SKM-1 (cell line): ENCODE measurements at regions not wholly inside any gene's neighbourhood (a gene's known extent, or its start where the extent isn't known, plus 50 kb on each side); places are given as distances from the start of the nearest gene placed in this dataset.
A peak's percentile ranks its signal among the peaks of the same experiment; 100 is the strongest.

Experiments used
- DNase-seq: peaks from one replicate; lab custom pipeline; 2025; ENCODE audit not compliant: unreplicated experiment; lab: John Stamatoyannopoulos, UW

DNA sequence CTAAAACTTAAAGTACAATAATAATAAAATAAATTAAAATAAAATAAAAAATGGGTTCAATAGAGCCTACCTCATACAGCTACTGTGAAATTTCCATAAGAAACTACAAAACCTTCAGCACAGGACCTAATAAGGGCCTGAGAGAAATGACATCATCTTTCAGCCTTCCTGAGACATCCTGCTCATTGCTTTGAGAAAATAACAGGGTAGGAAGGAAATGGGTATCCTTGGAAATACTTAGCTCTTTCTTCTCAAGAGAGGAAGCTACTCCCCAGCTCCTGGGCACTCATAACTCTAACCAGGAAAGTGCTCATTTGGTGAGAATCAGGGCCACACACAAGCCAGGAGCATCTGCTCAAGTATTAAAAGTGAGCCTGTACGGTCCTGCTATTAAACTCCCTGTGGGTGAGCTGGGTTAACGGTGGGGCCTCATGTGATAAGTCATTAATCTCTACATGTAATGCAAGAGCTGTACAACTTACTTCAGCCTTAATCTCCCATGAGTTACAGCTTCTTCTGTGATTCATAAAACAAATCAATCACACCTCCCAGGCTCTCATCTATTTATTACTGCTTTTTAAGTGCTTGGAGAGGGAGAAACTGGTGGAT is 141.4 kb downstream of the MAFB start:
- DNase-seq = no peak

DNA sequence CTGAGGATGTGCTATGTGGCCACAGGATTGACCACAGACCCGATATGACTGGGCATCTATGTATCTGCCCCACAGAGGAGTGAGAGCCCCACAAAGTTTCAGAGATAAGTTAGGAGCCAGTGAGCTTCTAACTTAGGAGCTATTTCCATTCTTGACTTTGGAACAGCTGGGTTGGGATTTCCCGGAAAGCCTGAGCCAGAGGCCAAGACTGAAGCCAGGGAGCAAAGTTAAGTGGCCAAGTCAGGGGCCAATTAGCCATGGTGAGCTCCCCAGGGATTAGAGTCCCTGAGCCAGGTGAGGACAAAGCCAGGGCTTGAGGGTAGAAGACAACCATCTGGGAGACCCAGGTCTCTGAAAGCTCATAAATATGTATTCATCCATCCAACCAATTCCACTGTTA is 143.6 kb downstream of the MAFB start:
- no peak for DNase-seq

DNA sequence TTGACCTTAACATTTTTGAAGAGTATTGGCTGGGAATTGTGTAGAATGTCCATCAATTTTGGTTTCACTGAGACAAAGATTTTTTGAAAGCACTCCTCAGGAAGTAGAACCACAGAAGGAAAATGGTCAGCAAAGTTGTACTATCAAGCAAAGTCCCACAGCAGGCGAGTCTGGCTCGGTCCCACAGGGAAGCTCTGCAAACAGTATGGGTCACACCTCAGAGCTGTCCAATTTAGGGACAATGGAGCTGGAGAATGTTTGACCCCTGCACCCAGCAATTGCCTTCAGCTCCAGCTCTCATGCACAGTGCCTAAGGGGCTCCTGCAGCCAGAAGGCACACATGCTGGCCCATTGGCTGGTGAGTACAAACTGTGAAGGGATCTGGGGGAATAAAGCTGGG is 147.0 kb downstream of the MAFB start:
- no peak for DNase-seq

DNA sequence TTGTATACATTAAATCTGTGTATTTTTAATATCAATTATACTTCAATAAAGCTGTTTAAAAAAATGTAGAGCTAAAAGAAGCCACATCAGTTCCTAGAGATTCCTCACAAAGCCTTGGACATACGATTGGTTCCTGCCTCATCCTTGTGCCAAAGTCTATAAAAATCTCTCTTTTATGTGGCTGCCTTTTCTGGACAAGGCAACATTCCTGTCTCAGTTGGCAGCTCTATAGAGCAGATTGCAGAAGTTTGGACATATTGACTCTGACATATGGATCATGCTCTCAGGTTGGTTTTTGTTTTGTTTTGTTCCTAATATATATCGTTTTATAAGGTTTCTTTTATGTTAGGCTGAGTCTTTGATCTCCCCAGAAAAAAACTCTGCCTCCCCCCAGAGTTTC is 148.9 kb downstream of the MAFB start:
- DNase-seq = no peak

DNA sequence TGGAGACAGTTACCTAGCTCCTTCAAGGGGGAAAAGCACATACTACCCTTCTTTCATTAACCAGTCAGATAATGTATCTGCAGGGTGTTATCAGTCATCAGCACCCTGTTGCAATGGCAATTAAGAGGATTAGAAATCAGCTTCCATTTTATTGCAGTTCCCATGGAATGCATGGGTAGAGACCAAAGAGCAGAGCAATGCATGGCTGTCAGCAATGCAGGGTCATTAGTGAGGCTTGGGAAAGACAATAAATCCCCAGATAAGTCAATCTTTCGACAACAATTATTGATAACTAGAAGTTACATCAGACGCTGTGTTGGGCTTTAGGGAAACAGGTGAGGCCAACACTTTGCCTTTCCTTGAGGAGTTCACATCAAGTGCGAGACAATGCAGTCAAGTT is 150.9 kb downstream of the MAFB start:
- DNase-seq = no peak

DNA sequence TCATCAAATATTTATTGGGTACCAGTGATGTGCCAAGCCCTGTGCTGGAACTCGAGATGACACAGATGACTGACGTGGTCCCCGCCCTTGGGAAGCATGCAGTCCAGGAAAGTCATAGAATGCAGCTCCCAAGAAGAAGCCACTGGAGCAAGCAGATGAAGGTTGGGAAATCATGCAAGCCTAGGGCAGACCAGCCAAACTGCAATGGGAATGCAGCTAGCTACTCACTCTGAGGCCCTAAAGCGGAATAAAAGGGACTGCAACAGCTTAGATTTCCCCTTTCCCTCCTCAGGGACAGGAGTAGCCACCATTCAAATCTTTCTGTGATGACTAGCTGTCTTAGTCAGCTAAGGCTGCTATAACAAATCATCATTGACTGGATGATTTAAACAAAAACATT is 152.2 kb downstream of the MAFB start:
- DNase-seq = no peak

DNA sequence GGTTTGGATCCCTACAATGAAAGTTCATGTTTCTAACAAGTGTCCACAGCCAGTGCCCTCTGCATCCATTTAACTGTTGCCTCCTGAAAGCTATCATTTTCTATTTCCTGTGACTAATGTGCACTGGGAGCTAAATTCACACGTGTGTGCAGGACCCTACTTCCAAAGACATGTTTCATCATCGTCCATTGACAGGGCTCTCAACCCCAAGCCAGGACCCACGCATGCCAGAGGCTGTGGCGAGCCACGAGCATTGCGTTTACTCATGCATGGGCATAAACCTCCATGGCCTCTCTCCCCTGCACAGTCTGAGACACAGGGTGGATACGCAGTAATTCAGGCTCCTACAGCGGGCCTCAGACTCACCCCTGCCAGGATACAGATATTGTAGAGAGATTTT is 153.2 kb downstream of the MAFB start:
- DNase-seq = no peak

DNA sequence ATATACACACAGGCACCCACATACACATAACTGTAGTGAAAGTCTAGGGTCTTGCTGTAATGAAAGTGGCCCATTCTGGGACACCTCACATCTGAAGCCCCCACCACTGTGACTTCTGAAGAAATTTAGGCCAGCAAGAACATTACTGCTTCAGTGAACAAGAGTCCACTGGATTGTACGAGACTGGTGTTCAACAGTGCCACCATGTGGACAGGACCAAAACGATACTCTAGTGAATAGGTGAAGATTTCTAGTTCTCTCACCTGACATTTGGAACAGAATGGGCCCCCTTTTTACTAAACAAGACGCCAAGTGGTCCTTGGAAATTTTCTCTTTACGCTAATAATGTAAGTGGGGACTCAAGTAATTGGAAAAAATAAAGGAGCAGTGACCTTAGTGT is 156.9 kb downstream of the MAFB start:
- peak; percentile 22 for DNase-seq

DNA sequence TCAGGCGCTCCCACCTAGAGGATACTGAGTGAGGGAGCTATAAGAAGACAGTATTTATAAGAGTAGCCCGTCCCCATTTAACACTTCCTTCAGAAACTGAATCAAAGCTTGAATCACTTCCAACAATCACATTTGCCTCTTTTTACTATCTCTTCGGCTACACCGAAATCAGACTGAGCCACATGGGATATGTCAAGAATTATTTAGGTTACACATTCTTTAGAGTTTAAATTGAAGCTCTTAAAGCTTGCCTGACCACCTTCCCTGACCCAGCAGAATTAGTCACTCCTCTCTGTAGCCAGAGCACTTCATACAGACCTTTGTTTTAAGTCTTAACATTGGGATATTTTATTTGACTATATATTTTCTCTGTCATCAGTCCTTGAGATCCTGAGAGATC is 163.7 kb downstream of the MAFB start:
- no peak for DNase-seq

DNA sequence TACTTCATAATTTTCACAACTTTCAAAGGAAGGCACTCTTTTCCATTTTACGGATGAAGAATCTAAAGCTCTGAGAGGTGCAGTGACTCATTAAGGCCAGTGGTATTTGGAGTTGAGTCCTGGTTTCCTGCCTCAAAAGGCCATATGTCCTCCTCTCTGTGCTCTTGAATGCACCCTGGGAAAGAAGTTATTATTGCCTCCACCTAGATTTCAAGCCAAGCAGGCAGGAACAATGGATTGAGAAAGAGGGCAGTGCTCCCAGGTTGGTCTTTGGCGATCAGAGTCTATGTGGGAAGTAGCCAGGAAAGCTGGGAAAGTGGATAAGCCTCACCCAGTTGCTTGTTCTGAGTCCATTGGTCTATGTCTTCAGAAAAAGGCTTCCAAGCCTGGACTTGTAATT is 165.0 kb downstream of the MAFB start:
- DNase-seq = no peak

DNA sequence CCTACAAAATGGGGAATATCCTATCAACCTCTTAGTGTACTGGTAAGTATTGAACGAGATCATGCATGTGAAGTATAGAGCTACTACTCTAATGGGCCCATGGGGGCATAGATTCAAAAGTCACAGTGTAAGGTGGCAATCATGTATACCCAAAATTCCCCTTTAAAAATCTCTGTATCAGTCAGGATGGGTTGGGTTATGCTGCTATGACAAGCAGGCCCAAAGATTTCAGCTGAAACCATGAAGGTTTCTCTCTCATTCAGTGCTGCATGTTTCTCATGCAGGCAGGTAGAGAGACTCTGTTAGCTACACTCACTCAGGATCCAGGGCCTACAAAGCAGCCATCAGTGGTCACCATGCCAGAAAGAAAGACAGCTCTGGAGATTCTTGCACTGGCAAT is 166.6 kb downstream of the MAFB start:
- DNase-seq = no peak

DNA sequence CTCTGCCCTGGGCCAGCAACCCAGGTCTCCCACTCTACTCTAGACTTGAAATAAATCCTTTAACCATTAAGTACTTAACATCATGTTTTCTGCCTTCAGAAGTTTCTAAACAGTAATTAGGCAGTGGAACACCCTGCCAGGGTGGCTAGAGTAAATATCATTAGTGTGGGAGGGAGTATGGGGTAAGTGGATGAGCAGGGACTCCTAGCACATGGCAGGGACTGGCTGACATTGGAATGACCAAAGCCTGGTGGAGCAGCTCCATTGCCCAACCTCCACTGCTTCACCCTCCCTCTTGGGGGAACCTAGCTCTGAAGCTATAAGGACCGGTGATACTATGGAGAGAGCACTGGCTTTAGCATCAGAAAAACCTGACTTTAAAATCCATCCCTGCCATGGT is 167.1 kb downstream of the MAFB start:
- DNase-seq = no peak

DNA sequence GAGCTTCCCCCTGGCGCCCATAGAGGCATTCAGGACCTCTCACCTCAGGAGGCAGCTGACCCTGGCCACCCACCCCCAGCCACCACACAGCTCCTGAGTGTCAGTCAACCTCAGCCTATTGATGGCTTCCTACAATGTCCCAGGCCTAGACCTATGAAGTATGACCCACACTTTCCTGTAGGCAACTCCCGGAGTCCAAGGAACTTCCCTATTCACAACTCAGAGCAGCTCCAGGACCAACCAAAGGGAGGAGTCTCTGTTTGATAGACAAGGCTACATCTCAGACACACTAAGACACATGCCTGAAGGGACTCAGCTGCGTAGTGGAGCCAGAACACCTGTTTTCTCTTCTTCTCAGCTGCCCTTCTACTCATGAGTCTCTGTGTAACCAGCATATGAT is 169.1 kb downstream of the MAFB start:
- no peak for DNase-seq

DNA sequence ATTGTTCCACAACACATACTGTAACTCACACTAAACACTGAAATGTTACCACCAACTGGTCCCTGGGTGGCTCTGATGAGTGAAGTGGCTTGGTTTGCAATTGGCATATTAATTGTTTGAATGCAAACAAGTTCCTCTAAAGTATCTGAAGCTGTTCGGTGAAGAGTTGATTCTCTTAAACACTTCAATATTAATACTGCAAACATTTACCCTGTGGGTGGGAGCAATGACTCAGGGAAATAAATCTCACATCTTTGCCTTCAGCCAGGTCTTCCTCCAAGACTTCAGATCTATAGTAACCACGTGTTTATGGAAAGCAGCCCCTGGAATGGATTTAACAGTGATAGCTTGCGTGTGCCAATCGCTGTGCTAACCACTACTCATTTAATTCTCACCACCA is 176.0 kb downstream of the MAFB start:
- no peak for DNase-seq

DNA sequence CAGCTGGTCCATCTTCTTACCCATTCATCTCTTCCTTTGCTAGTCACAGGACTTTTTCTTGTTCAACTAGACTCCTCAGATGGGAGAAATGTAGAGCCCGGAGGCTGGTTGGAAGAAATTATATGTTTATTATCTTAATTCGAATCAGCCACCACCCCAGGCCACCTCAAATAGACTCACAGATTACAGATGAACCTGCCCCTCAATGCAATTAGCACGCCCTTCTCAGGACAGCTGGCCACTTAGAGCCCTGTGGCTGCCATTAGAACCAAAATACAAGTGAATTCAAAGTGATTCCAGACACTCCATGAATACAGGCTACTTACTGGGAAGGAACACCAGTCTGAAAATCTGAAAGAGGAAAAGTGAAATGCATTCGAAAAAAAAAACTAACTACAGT is 176.4 kb downstream of the MAFB start:
- DNase-seq = no peak

DNA sequence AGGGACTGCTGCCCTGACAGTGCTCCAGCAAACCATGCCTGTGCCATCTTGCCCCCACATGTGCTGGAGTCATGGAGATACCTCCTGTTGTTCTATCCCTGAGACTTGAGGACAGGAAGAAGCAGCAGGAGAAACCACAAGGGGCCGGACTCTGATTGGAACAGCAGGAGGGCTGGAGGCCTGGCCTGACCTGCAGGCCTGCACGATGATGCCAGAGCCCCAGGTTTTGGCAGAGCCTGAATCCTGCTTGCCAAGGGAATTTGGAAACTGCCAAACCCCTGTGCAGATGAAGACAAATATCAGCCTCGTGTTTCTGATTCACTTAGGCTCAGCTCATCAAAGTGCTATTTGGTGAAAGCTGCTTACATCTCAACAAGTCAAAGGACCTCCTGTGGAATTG is 177.6 kb downstream of the MAFB start:
- no peak for DNase-seq

DNA sequence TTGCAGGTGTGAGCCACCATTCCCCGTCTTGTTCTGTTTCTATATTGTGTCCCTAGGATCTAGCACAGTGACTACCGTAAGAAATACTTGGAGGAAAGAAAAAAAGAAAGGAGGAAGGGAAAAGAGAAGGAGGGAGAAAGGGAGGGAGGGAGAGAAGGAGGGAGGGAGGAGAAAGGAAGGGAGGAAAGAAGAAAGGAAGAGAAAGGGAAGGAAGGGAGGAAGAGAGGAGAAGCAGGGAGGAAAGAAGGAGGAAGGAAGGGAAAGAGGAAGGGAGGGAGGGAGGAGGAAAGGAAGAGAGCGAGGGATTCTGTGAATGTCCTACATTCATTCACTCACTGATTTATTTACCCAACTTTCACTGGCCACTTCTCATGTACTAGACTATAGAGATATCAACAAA is 178.4 kb downstream of the MAFB start:
- DNase-seq = no peak

DNA sequence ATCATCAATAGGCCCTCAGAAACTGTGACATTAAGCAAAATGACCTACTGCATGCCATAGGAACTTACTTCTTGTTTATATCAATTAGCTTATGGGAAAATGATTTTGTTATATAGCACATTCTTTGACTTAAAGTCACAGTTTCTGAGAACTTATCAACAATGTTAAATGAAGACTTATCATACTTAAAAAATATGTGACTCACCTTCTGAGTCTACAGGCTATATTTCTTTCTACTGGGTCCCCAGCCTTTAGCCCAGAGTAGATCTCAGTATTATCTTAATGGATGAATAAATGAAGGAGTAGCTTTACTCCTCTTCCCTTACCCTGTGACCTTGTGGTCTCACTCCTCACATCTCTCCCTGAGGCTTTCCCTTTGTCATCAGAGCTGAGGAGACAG is 180.2 kb downstream of the MAFB start:
- DNase-seq = no peak

DNA sequence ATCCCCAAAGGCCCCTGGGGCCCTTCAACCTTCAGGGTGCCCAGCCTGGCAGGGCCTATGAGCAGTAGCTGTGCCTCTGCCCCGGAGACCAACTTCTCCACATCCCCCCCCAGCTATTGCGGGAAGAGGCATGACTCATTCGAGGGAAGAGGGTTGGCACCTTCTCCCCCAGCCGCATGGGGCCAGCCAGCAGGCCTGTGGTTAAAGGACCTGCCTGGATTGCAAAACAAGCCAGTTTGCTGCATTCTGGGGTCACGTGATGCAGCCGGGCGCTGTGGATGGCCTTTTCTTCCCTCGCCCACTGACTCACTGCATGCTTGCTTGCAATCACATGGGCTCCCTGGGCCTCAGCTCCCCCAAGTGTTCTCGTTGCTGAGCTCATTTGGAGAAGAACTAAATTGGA is 182.5 kb downstream of the MAFB start:
- peak; percentile 98 for DNase-seq

DNA sequence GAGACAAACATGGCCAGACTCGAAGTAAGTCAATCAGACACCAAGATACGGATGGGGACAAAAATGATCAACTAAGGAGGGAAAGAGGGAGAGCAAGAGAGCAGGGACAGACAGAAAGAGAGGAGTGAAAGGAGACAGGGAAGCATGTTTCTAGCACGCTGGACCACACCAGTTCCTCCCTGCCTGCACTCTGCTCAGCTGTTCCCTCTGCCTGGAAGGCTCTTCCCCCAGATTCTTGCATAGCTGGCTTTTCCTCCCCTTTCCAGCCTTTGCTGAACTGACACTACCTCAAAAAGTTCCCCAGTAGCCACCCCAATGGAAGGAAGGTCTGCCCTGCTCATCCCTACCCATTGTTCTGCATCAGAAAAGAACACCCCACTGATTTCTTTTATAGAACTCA is 185.9 kb downstream of the MAFB start:
- no peak for DNase-seq

DNA sequence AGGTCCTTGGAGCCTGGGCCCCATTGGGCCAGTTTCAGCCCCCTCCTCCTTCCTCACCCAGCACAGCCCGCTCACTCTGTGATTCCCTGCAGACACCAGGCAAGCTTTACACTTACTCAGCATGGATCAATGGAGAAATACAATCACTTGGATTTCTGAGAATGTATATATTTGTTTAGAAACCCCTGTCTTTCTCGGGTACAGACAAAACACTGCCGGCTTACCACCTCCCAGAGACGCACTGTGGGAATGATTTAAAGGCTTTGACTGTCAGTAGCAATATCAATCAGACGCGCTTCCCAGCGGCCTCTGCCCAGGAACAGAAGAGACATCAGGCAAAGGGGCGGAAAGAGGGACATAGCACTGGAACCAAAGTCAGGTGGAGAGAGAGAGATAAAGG is 186.5 kb downstream of the MAFB start:
- DNase-seq = no peak

DNA sequence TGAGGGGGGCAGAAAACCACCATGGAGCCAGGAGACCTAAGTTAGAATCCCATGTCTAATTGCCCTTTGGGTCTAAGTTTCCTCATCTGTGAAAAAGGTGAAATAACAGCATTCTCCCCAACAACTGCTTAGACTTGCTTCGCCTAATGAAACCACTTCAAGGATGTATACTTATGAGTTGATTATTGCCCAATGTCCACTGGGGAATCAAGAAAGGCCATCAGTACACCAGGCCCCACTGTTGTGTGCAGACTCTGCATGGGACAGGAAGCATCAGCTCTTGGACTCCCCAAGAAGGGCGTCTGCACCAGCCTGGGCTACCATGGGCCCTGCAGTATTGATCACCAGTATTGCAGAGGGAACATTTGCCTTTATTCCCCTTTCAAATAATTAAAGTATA is 189.6 kb downstream of the MAFB start:
- no peak for DNase-seq

DNA sequence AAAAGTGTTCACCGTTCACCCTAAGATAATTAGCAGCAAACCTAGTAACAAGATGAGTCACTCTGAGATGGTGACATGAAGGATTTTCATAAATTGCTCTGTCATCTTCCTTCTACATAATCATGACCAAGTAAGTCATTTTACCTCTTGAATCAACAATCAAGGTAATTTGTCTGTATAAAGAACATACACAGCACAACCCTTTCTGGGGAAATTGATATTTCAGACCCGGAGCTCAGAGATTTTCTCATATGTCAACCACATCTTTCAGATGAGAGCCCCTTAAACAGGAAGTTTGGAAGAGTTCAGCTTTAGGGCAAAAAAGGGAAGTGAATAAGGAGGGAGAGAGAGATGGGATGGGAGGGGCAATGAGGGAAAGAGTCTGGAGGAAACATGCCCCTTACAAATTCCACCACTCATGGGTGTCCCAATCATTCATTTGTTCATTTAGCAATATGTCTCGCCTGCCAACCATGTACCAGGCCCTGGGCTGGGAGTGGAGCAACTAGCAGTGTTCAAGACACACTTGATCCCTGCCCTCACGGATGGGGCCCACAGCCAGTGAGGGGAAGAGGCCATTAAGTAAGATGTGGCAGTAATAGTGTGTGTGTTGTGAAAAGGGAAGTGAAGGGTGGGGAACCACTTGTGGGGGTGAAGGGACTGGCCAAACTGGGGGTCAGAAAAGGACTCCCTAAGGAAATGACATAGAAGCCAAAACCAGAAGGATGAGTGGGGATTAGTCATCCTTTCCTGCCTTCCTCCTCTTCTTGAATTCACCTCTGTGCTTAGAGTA is 190.9 kb downstream of the MAFB start:
- peak; percentile 99 for DNase-seq
